COLO668 (cell line): ENCODE measurements at regions not wholly inside any gene's neighbourhood (a gene's known extent, or its start where the extent isn't known, plus 50 kb on each side); places are given as distances from the start of the nearest gene placed in this dataset.
"Not testable (repeated sequence)": the region's sequence is repeated elsewhere in the genome, so short reads cannot be mapped to it uniquely, and the experiment has no call there.

Source experiments
- DNase-seq: peaks from one replicate; lab custom pipeline; 2025; ENCODE audit not compliant: unreplicated experiment; lab: John Stamatoyannopoulos, UW

- DNase-seq = no peak
Observed at GRCh38 chr15:66882251-66883020, 180.4 kb downstream of the SMAD6 start.

- DNase-seq = no peak
Observed at GRCh38 chr15:66883284-66883911, 181.4 kb downstream of the SMAD6 start.

GRCh38 chr15:66884115-66884622 lies 181.2 kb upstream of the SMAD3 start:
- DNase-seq = no peak

- DNase-seq = no peak
Observed at GRCh38 chr15:66884661-66885237, 180.7 kb upstream of the SMAD3 start.

DNA sequence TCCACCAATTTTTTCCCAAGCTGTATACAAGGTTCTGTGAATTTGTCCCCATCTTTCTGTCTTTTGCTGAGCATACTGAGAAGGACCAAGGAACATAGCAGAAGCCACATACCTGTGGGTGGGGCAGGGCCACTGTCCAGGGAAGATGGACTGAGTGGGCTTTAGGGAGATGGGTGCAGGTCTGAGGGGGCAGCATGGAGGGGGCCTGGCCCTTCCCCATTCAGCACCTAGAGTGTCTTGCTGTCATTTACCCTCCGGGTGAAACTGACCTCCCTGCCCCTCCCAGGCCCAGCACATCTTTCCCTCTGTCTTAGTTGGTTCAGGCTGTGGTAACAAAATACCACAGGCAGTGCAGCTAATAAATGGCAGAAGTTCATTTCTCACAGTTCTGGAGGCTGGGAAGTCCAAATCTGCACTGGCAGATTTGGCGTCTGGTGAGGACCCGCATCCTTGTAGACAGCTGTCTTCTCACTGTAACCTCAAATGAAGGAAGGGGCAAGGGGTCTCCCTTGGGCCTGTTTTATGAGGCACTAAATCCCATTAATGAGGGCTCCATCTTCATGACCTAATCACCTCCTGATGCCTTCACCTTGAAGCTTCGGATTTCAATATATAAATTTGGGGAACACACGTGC lies 180.0 kb upstream of the SMAD3 start:
- DNase-seq = no peak

GRCh38 chr15:66886241-66886675 lies 179.1 kb upstream of the SMAD3 start:
- no peak for DNase-seq

DNA sequence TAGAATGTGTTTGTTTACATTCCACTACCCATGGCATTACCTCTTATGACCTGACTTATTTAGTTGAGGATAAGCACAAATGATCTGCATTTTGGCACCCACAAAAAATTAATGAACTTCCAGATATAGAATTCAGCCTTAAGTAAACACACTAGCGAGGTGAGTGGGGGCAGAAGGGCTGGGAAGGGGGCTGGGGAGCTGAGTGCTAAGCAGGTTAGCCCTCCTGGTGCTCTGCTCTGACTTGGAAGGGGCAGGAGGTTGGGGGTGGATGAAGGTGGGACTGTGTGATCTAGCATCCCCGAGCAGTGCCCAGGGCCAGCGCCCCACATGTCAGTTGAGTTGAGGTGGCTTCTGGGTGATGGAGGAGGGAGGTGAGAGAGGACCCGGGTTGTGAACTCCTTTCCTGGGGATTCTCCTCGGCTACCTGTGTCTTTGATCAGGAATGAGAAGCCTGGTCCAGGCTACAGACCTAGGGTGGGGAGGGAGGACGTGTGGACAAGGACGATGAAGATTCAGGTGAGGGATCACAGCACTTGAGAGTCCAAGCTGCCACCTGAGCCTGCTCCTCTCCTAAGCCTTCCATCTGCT lies 178.6 kb upstream of the SMAD3 start:
- DNase-seq = no peak

GRCh38 chr15:66889298-66889697 lies 176.1 kb upstream of the SMAD3 start:
- not testable (repeated sequence) for DNase-seq

DNA sequence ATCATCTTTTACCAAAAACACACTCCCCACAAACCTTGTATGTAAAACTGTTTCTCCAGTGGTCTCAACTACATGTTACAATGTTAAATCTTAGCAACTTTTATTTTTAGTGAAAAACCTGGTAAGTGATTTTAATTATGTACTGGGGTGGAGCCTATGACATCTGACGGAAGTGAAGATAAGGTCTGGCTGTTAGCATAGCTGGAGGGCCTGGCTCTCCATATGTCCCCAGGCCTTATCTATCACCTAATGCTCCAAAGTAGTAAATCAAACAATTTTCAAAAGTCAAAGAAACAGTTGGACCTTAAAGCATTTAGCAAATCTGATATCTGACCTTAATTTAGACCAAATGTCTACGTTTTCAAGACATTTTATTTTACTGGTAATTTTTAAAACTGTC lies 173.6 kb upstream of the SMAD3 start:
- no peak for DNase-seq

DNA sequence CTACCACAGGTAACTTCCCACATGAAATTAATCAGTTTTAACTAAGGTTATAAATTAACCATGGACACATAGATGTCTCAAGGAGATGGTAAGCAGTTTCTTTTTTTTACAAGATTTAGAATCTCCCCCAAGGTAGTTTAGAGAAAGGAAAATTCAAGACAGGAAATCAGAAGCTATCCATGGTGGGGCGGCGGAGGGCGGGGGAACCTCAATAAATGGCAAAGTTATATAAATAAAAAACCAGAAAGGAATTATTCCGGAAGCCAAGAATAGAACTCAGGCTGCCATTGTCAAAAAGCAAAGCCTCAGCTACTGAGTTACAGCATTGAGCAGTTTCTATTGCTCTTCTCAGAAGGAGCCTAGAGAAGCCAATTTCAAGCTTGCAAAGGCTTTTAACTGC lies 172.1 kb upstream of the SMAD3 start:
- no peak for DNase-seq

- DNase-seq = no peak
Observed at GRCh38 chr15:66894363-66894762, 171.0 kb upstream of the SMAD3 start.

- no peak for DNase-seq
Observed at GRCh38 chr15:66894986-66895780, 170.2 kb upstream of the SMAD3 start.

DNA sequence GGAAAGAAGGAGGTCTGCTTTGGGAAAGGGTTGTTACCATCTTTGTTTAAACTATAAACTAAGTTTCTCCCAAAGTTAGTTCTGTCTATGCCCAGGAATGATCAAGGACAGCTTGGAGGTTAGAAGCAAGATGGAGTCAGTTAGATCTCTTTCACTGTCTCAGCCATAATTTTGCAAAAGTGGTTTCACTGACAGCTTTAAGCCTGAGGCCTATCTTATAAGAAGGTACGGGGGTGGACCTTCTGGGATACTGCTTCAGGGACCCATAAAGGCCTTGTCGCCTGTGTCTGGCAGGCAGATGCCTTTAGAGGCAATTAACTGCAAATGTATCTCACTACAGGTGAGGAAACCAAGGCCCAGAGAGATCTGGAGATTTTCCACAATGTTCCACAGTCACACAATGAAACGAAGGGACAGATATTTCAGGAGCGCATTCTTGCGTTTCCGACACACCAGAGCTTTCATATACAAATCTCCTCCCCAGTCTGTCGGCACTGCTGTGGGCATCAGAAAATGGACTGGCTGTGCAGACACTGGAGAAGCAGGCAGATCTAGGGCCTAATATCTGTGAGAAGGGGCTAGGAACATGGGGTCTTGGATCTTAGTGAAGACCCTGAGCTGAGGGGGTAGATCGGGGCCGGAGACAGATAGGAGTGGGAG lies 169.5 kb upstream of the SMAD3 start:
- no peak for DNase-seq

- DNase-seq = no peak
Observed at GRCh38 chr15:66896611-66897010, 168.8 kb upstream of the SMAD3 start.

- no peak for DNase-seq
Observed at GRCh38 chr15:66897416-66897815, 168.0 kb upstream of the SMAD3 start.

GRCh38 chr15:66897971-66898370 lies 167.4 kb upstream of the SMAD3 start:
- DNase-seq = no peak

GRCh38 chr15:66898656-66899386 lies 166.6 kb upstream of the SMAD3 start:
- no peak for DNase-seq

DNA sequence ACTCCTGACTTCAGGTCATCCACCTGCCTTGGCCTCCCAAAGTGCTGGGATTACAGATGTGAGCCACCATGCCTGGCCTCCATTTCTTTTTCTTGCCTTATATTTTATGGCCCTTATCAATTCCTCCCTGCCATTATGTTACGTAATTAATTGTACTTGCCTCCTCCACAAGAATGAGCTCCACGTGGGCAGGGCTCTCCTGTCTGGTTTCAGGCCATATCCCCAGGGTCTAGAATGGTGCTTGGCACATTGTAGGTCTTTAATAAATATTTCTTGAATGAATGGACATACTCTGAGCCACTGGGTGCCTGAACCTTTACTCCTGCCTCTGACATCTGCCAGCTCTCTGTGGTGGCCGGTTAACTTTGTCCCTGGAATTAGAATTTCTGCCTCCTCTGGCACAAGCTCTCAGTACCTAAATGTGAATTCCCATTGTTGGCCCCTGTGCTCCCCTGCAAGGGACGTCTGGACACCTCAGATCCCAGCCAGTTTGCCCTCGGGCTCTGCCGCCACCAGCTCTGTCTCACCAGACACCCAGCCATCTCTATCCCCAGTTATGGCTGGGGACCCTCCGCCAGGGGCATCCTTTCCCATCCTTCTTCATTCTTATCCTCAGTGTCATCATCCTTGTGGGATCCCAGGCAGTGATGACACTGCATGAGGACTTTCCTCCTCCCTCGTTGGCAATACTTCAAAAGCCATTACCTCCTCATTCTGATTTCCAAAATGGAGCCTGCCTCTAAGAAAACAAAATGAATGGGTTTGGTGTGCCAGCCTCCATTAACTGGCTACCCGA lies 165.6 kb upstream of the SMAD3 start:
- no peak for DNase-seq
